Panc1 (cell line): ENCODE measurements at regions not wholly inside any gene's neighbourhood (a gene's known extent, or its start where the extent isn't known, plus 50 kb on each side); places are given as distances from the start of the nearest gene placed in this dataset.

ENCODE experiments used
- ATAC-seq: fragments of 200-7000 bp; cut with Tn5 transposase; 2 replicates; pipeline ENCODE4 v1.9.1; 2020; ENCODE audit warnings: mild to moderate bottlenecking, moderate library complexity
- BruUV-seq: library from RNA; stranded (reverse); fragments of 400-500 nt; replicated peaks from 2 replicates; lab custom pipeline; 2021; lab: Mats Ljungman, UMichigan
- CTCF ChIA-PET: fragments of 300-600 bp; sonication (Branson Sonifier 250); formaldehyde crosslinking; loops from one replicate; lab custom pipeline; 2022; ENCODE audit warnings: antibody characterized with exemption; lab: Charles Lee
- POLR2A ChIA-PET: fragments of 300-600 bp; sonication (Branson Sonifier 250); formaldehyde crosslinking; loops from one replicate; lab custom pipeline; 2022; ENCODE audit warnings: antibody characterized with exemption; lab: Charles Lee
- DNase-seq: peaks from one replicate; pipeline ENCODE4 v3.0.0-alpha.2; 2010; ENCODE audit warnings: low read depth, low spot score
- H3K27ac ChIP-seq: 2 replicates; pipeline ENCODE4 v1.5.1; 2011; ENCODE audit warnings: mild to moderate bottlenecking, low read length, inconsistent platforms
- H3K27me3 ChIP-seq: fragments of 200-500 bp; sonication (Bioruptor generic); 2 replicates; pipeline ENCODE4 v1.6.0; 2014; ENCODE audit warnings: low read length, inconsistent platforms; ENCODE audit not compliant: control insufficient read depth, insufficient read depth
- H3K36me3 ChIP-seq: fragments of 200-500 bp; sonication (Bioruptor generic); 2 replicates; pipeline ENCODE4 v1.5.1; 2014; ENCODE audit warnings: inconsistent platforms, mild to moderate bottlenecking, low read length, moderate library complexity; ENCODE audit not compliant: control insufficient read depth, insufficient read depth
- H3K4me1 ChIP-seq: 2 replicates; pipeline ENCODE4 v1.5.1; 2011; ENCODE audit warnings: inconsistent platforms, mild to moderate bottlenecking, low read length, moderate library complexity; ENCODE audit not compliant: control insufficient read depth, insufficient read depth
- H3K4me3 ChIP-seq, 2 experiments: 2 replicates each; pipeline ENCODE4 v1.5.1; 2011 to 2012; ENCODE audit warnings: low read depth in 2 of 2, low read length in 2 of 2, mild to moderate bottlenecking in 2 of 2, inconsistent platforms in 1 of 2, moderate library complexity in 1 of 2
- H3K9me3 ChIP-seq: fragments of 200-500 bp; sonication (Bioruptor generic); 2 replicates; pipeline ENCODE4 v1.5.1; 2014; ENCODE audit warnings: low read depth, mild to moderate bottlenecking, inconsistent platforms, low read length, moderate library complexity; ENCODE audit not compliant: control insufficient read depth, insufficient read depth
- POLR2AphosphoS5 ChIP-seq: IDR thresholded peaks from 2 replicates; pipeline ENCODE4 v1.6.1; 2012; ENCODE audit warnings: mild to moderate bottlenecking, low read depth, low read length, moderate library complexity
- SIN3A ChIP-seq: IDR thresholded peaks from 2 replicates; pipeline ENCODE4 v1.6.1; 2012; ENCODE audit warnings: low read depth, mild to moderate bottlenecking, low read length, moderate library complexity, borderline replicate concordance; ENCODE audit not compliant: insufficient read depth
- TCF7L2 ChIP-seq: IDR thresholded peaks from 2 replicates; pipeline ENCODE4 v1.6.1; 2011; ENCODE audit warnings: mild to moderate bottlenecking, low read depth, low read length, inconsistent platforms
- in situ Hi-C: cut with HindIII; loops from 2 replicates; pipeline ENCODE4 v1.10.0; 2016; ENCODE audit warnings: low sequenced_read_pairs, low pct_unique_long_range_greater_than_20kb
- intact Hi-C: fragments of 100-400 bp; cut with micrococcal nuclease; formaldehyde crosslinking; loops from one replicate; pipeline ENCODE4 v1.10.0; 2022; ENCODE audit not compliant: unreplicated experiment
- TF ChIP-seq, protein P1 (sequence below), 2 experiments: IDR thresholded peaks; 2 replicates each; pipeline ENCODE4 v1.6.1; 2011 to 2012; ENCODE audit warnings: low read depth in 2 of 2, control low read depth in 1 of 2, low read length in 1 of 2, mild to moderate bottlenecking in 1 of 2, moderate library complexity in 1 of 2; ENCODE audit not compliant: insufficient read depth in 1 of 2
- TF ChIP-seq, protein P2 (sequence below): fragments of 450-650 bp; IDR thresholded peaks from 2 replicates; pipeline ENCODE4 v1.5.1; 2017; ENCODE audit warnings: mild to moderate bottlenecking

DNA sequence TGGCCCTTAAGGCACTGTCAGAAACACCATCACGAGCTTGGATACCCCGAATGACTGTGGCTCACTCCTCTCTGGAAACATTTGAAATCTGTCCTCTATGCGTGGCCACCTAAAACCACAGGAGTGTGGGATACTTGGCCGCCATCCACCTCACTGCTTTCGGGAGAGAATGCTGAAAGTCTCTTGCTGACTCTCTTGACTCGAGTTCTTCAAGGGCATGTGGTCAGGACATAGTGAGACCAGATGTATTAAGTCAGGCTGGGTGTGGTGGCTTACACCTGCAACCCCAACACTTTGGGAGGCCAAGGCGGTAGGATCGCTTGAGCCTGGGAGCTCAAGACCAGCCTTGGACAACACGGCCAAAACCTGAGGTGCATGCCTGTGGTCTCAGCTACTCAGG is 174.7 kb upstream of the ALG10B start:
- in situ Hi-C loops, result no loop called here

DNA sequence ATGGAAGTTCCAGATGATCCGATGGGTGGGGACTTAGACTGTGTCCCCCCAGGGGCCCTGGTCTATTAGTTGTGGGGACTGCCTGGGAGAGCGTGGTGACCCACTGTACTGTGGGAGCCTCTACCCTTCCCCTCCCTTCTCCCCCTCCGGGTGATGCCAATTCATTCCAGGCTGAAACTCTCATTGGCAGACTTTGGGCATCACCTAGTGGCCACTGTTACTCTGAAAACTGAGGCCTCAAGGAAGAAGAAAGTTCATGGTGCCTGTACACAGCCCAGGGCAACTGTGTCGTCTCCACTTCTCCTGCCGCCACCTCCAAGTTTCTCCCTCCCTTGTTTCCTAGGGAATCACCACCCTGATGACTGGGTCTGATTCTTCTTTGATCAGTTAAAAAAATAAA is 173.6 kb upstream of the ALG10B start:
- H3K9me3 ChIP-seq, result no peaks in the 10 kb centered on the region
- no peak overlapping the region for H3K27ac ChIP-seq
- BruUV-seq, result no TSS peak
- intact Hi-C loops (no loop called here), in situ Hi-C loops (no loop called here)
- no peaks in the 10 kb centered on the region for H3K27me3 ChIP-seq
- TF ChIP-seq, protein P1, sequence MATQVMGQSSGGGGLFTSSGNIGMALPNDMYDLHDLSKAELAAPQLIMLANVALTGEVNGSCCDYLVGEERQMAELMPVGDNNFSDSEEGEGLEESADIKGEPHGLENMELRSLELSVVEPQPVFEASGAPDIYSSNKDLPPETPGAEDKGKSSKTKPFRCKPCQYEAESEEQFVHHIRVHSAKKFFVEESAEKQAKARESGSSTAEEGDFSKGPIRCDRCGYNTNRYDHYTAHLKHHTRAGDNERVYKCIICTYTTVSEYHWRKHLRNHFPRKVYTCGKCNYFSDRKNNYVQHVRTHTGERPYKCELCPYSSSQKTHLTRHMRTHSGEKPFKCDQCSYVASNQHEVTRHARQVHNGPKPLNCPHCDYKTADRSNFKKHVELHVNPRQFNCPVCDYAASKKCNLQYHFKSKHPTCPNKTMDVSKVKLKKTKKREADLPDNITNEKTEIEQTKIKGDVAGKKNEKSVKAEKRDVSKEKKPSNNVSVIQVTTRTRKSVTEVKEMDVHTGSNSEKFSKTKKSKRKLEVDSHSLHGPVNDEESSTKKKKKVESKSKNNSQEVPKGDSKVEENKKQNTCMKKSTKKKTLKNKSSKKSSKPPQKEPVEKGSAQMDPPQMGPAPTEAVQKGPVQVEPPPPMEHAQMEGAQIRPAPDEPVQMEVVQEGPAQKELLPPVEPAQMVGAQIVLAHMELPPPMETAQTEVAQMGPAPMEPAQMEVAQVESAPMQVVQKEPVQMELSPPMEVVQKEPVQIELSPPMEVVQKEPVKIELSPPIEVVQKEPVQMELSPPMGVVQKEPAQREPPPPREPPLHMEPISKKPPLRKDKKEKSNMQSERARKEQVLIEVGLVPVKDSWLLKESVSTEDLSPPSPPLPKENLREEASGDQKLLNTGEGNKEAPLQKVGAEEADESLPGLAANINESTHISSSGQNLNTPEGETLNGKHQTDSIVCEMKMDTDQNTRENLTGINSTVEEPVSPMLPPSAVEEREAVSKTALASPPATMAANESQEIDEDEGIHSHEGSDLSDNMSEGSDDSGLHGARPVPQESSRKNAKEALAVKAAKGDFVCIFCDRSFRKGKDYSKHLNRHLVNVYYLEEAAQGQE (IDR thresholded peaks at IDR 0.05; ENCODE audit: insufficient read depth in 1 of 2, low read depth in 2 of 2, low read length in 1 of 2), result no peak
- TF ChIP-seq, protein P2, sequence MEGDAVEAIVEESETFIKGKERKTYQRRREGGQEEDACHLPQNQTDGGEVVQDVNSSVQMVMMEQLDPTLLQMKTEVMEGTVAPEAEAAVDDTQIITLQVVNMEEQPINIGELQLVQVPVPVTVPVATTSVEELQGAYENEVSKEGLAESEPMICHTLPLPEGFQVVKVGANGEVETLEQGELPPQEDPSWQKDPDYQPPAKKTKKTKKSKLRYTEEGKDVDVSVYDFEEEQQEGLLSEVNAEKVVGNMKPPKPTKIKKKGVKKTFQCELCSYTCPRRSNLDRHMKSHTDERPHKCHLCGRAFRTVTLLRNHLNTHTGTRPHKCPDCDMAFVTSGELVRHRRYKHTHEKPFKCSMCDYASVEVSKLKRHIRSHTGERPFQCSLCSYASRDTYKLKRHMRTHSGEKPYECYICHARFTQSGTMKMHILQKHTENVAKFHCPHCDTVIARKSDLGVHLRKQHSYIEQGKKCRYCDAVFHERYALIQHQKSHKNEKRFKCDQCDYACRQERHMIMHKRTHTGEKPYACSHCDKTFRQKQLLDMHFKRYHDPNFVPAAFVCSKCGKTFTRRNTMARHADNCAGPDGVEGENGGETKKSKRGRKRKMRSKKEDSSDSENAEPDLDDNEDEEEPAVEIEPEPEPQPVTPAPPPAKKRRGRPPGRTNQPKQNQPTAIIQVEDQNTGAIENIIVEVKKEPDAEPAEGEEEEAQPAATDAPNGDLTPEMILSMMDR, result no peak; the same call in 1 of the 2 replicates
- TF ChIP-seq TCF7L2, result no peak
- TF ChIP-seq POLR2AphosphoS5, result no peak
- no peak for TF ChIP-seq SIN3A
- H3K36me3 ChIP-seq, result no peaks in the 10 kb centered on the region
- CTCF ChIA-PET, result no interaction called here
- DNase-seq (no peak), ATAC-seq (no peak)
- POLR2A ChIA-PET, result no interaction called here
- no peaks in the 10 kb centered on the region for H3K4me1 ChIP-seq
- H3K4me3 ChIP-seq, result no peak overlapping the region

More for the DNA sequence above, 174.7 kb upstream of the ALG10B start:
- POLR2A ChIA-PET, result no interaction called here
- no peak overlapping the region for H3K4me3 ChIP-seq
- no peaks in the 10 kb centered on the region for H3K9me3 ChIP-seq
- TF ChIP-seq SIN3A (no peak), POLR2AphosphoS5 (no peak), TCF7L2 (no peak)
- TF ChIP-seq, protein P1 (IDR thresholded peaks at IDR 0.05; ENCODE audit: insufficient read depth in 1 of 2, low read depth in 2 of 2, low read length in 1 of 2), result no peak
- TF ChIP-seq, protein P2, result no peak
- DNase-seq, result no peak
- H3K27ac ChIP-seq, result no peak overlapping the region
- CTCF ChIA-PET, result no interaction called here
- intact Hi-C loops, result no loop called here
- BruUV-seq, result no TSS peak
- no peaks in the 10 kb centered on the region for H3K4me1 ChIP-seq
- ATAC-seq, result no peak
- no peaks in the 10 kb centered on the region for H3K27me3 ChIP-seq
- H3K36me3 ChIP-seq, result no peaks in the 10 kb centered on the region
